IPS-NIHi7 (cell line): ENCODE measurements at regions not wholly inside any gene's neighbourhood (a gene's known extent, or its start where the extent isn't known, plus 50 kb on each side); places are given as distances from the start of the nearest gene placed in this dataset.
"Not testable (repeated sequence)": the region's sequence is repeated elsewhere in the genome, so short reads cannot be mapped to it uniquely, and the experiment has no call there.

ENCODE experiments used
- DNase-seq: peaks from one replicate; pipeline ENCODE4 v3.0.0; 2012; ENCODE audit warnings: mixed read lengths; ENCODE audit errors: extremely low spot score

GRCh38 chr1:94302497-94302896 lies 65.1 kb upstream of the ARHGAP29 start:
- no peak for DNase-seq

GRCh38 chr1:94301186-94301585 lies 63.8 kb upstream of the ARHGAP29 start:
- DNase-seq: no peak

GRCh38 chr1:94300731-94301130 lies 63.3 kb upstream of the ARHGAP29 start:
- DNase-seq: no peak

- peak; percentile 53 for DNase-seq
Measured at GRCh38 chr1:94299627-94300553, 62.5 kb upstream of the ARHGAP29 start.

GRCh38 chr1:94298861-94299260 lies 61.5 kb upstream of the ARHGAP29 start:
- DNase-seq: no peak

GRCh38 chr1:94296018-94296417 lies 58.6 kb upstream of the ARHGAP29 start:
- no peak for DNase-seq

- not testable (repeated sequence) for DNase-seq
Measured at GRCh38 chr1:94292978-94293377, 55.6 kb upstream of the ARHGAP29 start.

- DNase-seq: not testable (repeated sequence)
Measured at GRCh38 chr1:94289244-94289643, 51.9 kb upstream of the ARHGAP29 start.
